GM12873 (cell line): ENCODE measurements at regions not wholly inside any gene's neighbourhood (a gene's known extent, or its start where the extent isn't known, plus 50 kb on each side); places are given as distances from the start of the nearest gene placed in this dataset.

Experiments
- CTCF ChIP-seq: IDR thresholded peaks from 2 replicates; pipeline ENCODE4 v1.5.1; 2012; ENCODE audit warnings: low read depth, mild to moderate bottlenecking, moderate library complexity, low read length, control low read depth; ENCODE audit not compliant: insufficient read depth; ENCODE audit errors: missing control alignments

GRCh38 chr9:74366111-74366510, 131.0 kb upstream of the RORB start:
- TF ChIP-seq CTCF = no peak

- TF ChIP-seq CTCF = no peak
Observed at GRCh38 chr9:74369844-74370243, 127.3 kb upstream of the RORB start.

- no peak for TF ChIP-seq CTCF
Observed at GRCh38 chr9:74373348-74373747, 123.8 kb upstream of the RORB start.

GRCh38 chr9:74379718-74380117, 117.4 kb upstream of the RORB start:
- peak; percentile 57 for TF ChIP-seq CTCF

GRCh38 chr9:74391816-74392215, 105.3 kb upstream of the RORB start:
- no peak for TF ChIP-seq CTCF

GRCh38 chr9:74403581-74403980, 93.6 kb upstream of the RORB start:
- no peak for TF ChIP-seq CTCF

DNA sequence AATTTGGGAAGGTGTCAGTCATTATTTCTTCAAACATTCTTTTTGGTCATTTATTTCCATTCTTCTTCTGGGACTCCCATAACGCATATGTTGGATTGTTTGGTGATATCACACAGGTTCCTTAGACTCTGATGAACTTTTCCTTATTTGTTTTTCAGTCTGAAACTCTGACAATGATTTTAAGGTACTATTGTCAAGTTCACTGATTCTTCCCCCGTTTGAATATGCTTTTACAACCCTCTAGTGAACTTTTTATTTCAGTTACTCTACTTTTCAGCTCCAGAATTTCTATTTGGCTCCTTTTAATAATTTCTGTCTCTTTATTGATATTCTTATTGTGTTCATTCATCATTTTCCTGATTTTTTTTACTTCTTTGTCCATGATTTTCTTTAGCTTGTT, 92.5 kb upstream of the RORB start:
- TF ChIP-seq CTCF = no peak
